Endothelial cell of umbilical vein (primary cell): ENCODE measurements at regions not wholly inside any gene's neighbourhood (a gene's known extent, or its start where the extent isn't known, plus 50 kb on each side); places are given as distances from the start of the nearest gene placed in this dataset.

Source experiments
- BruUV-seq: library from RNA; stranded (reverse); fragments of 400-500 nt; replicated peaks from 2 replicates; lab custom pipeline; 2021; lab: Mats Ljungman, UMichigan
- CTCF ChIA-PET: fragments of 300-600, 350-600 bp; sonication (Branson Sonifier 250); formaldehyde crosslinking; loops from one replicate; lab custom pipeline; 2021; ENCODE audit warnings: antibody characterized with exemption, inconsistent platforms; lab: Charles Lee
- POLR2A ChIA-PET: fragments of 300-600, 350-600 bp; sonication (Branson Sonifier 250); formaldehyde crosslinking; loops from one replicate; lab custom pipeline; 2021; ENCODE audit warnings: antibody characterized with exemption, inconsistent platforms; lab: Charles Lee
- DNase-seq: peaks from one replicate; pipeline ENCODE4 v3.0.0-alpha.2; 2011; ENCODE audit warnings: low read depth, low spot score
- FAIRE-seq: peaks from 2 replicates; lab custom pipeline; 2011; peaks lifted over from hg19 to GRCh38; lab: Jason Lieb, UNC
- H2AFZ ChIP-seq: 2 replicates; pipeline ENCODE4 v1.6.0; 2012; ENCODE audit warnings: low read depth, low read length, control low read depth, inconsistent platforms
- H3K27ac ChIP-seq: 2 replicates; pipeline ENCODE4 v1.5.1; 2011; ENCODE audit warnings: low read depth, mild to moderate bottlenecking, control low read depth, low read length, moderate library complexity; ENCODE audit not compliant: insufficient read depth
- H3K27me3 ChIP-seq, 2 experiments: 2 replicates each; pipeline versions ENCODE4 v1.6.0 to v1.6.1; 2011; ENCODE audit warnings: low read length in 2 of 2, mixed read lengths in 1 of 2; ENCODE audit not compliant: control insufficient read depth in 2 of 2, insufficient read depth in 2 of 2
- H3K36me3 ChIP-seq, 2 experiments: 2 replicates in 1 of 2; 3 replicates in 1 of 2; pipeline ENCODE4 v1.5.1; 2011; ENCODE audit warnings: low read length in 2 of 2, mild to moderate bottlenecking in 1 of 2, moderate library complexity in 1 of 2; ENCODE audit not compliant: control insufficient read depth in 2 of 2, insufficient read depth in 2 of 2; ENCODE audit errors: extremely low read depth in 1 of 2
- H3K4me1 ChIP-seq: 3 replicates; pipeline ENCODE4 v1.5.1; 2011; ENCODE audit warnings: mild to moderate bottlenecking, low read length; ENCODE audit not compliant: control insufficient read depth, insufficient read depth; ENCODE audit errors: extremely low read depth
- H3K4me2 ChIP-seq: 2 replicates; pipeline ENCODE4 v1.6.1; 2011; ENCODE audit warnings: low read length, control low read depth, mixed read lengths; ENCODE audit not compliant: insufficient read depth
- H3K4me3 ChIP-seq, 3 experiments: fragments of 200-600 bp in 1 of 3; sonication (generic), shearing (Covaris generic) in 1 of 3; replicated peaks in 1 of 3; 2 replicates each; pipeline ENCODE4 v1.5.1; 2011 to 2016; ENCODE audit warnings: control low read depth in 3 of 3, low read length in 3 of 3, mild to moderate bottlenecking in 2 of 3, inconsistent platforms in 1 of 3, low read depth in 1 of 3, moderate library complexity in 1 of 3; ENCODE audit not compliant: insufficient read depth in 1 of 3
- H3K79me2 ChIP-seq: 2 replicates; pipeline ENCODE4 v1.6.0; 2012; ENCODE audit warnings: low read length, inconsistent platforms; ENCODE audit not compliant: control insufficient read depth, insufficient read depth
- H3K9ac ChIP-seq: replicated peaks from 2 replicates; pipeline ENCODE3; 2011; ENCODE audit warnings: low read length, control low read depth; ENCODE audit not compliant: insufficient read depth; ENCODE audit errors: extremely low read depth
- H3K9me1 ChIP-seq: replicated peaks from 3 replicates; pipeline ENCODE4 v1.6.0; 2011; ENCODE audit warnings: mild to moderate bottlenecking, low read length; ENCODE audit not compliant: control insufficient read depth, insufficient read depth; ENCODE audit errors: extremely low read depth
- H3K9me3 ChIP-seq: replicated peaks from 2 replicates; pipeline ENCODE4 v1.5.1; 2012; ENCODE audit warnings: low read length, inconsistent platforms; ENCODE audit not compliant: control insufficient read depth, insufficient read depth
- H4K20me1 ChIP-seq: replicated peaks from 2 replicates; pipeline ENCODE3; 2011; ENCODE audit warnings: mild to moderate bottlenecking, low read length; ENCODE audit not compliant: control insufficient read depth, insufficient read depth; ENCODE audit errors: extremely low read depth
- EZH2 ChIP-seq: IDR thresholded peaks from 2 replicates; pipeline ENCODE4 v1.6.1; 2012; ENCODE audit warnings: borderline replicate concordance, low read depth, mild to moderate bottlenecking, moderate library complexity, low read length, inconsistent platforms; ENCODE audit not compliant: severe bottlenecking
- FOS ChIP-seq: IDR thresholded peaks from 2 replicates; pipeline ENCODE4 v1.6.1; 2011; ENCODE audit warnings: mild to moderate bottlenecking, low read length, moderate library complexity, borderline replicate concordance; ENCODE audit not compliant: insufficient read depth
- GATA2 ChIP-seq: IDR thresholded peaks from 2 replicates; pipeline ENCODE4 v1.7.0; 2011; ENCODE audit warnings: low read depth, mild to moderate bottlenecking, moderate library complexity, mixed read lengths, low read length; ENCODE audit not compliant: insufficient read length, insufficient read depth
- JUN ChIP-seq: IDR thresholded peaks from 2 replicates; pipeline ENCODE4 v1.6.1; 2011; ENCODE audit warnings: borderline replicate concordance, low read depth; ENCODE audit not compliant: insufficient read length, insufficient read depth
- MYC ChIP-seq: IDR thresholded peaks from one replicate; pipeline ENCODE4 v1.6.1; 2011; ENCODE audit warnings: mild to moderate bottlenecking, low read depth, low read length
- POLR2A ChIP-seq: IDR thresholded peaks from 2 replicates; pipeline ENCODE4 v1.6.1; 2012; ENCODE audit warnings: low read depth, mild to moderate bottlenecking, control low read depth, low read length
- POLR2AphosphoS5 ChIP-seq: IDR thresholded peaks from 2 replicates; pipeline ENCODE4 v1.6.1; 2012; ENCODE audit warnings: low read depth, mild to moderate bottlenecking, control low read depth, low read length, moderate library complexity; ENCODE audit not compliant: insufficient read depth
- dilution Hi-C: fragments of 300-500 bp; cut with MboI; formaldehyde crosslinking; loops from one replicate; pipeline ENCODE4 v1.15.0; 2019; ENCODE audit warnings: low sequenced_read_pairs; ENCODE audit not compliant: extremely low pct_ligation_motif_present
- intact Hi-C: fragments of 100-400 bp; cut with micrococcal nuclease; formaldehyde crosslinking; loops from one replicate; pipeline ENCODE4 v1.10.0; 2022
- TF ChIP-seq, protein P1 (sequence below), 2 donors: IDR thresholded peaks; 1 replicate in 1 of 2; 2 replicates in 1 of 2; pipeline ENCODE4 v1.5.1; 2011; ENCODE audit warnings: low read length in 2 of 2, mild to moderate bottlenecking in 2 of 2, moderate library complexity in 2 of 2, control low read depth in 1 of 2, inconsistent platforms in 1 of 2, low read depth in 1 of 2; ENCODE audit not compliant: insufficient read depth in 1 of 2; ENCODE audit errors: extremely low read depth in 1 of 2
- TF ChIP-seq, protein P2 (sequence below): IDR thresholded peaks from 2 replicates; pipeline ENCODE4 v1.6.1; 2011; ENCODE audit not compliant: insufficient read depth, insufficient read length

DNA sequence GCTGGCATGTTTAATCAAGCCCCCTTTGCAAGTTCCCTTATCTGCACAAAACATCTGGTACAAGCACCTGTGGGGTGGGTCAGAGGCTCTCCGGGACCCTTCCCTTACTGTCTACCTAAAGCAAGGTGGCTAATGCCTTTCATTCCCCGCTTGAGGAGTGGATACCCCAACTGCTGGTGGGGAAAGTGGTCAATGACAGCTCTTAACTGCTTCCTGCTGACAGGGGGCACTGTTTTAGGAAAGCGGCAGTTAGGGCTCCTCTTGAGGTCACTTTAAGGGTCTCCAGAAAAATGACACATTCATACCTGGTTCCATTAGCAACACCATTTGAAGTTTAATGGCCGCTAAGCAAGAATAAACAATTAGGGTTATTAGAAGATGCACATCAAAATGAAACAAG is 761.8 kb upstream of the PHF14 start:
- Histone ChIP-seq H3K9me3 (no peaks in the 10 kb centered on the region), H3K4me3 (no peak overlapping the region), H2AFZ (no peak overlapping the region), H3K79me2 (no peaks in the 10 kb centered on the region), H3K36me3 (no peaks in the 10 kb centered on the region), H4K20me1 (no peaks in the 10 kb centered on the region), H3K4me1 (no peaks in the 10 kb centered on the region), H3K4me2 (no peak overlapping the region), H3K27ac (no peak overlapping the region), H3K27me3 (no peaks in the 10 kb centered on the region), H3K9me1 (no peaks in the 10 kb centered on the region), H3K9ac (no peak overlapping the region)
- intact Hi-C loops = no loop called here
- no TSS peak for BruUV-seq
- no peak for DNase-seq
- dilution Hi-C loops = no loop called here
- no peak for FAIRE-seq
- TF ChIP-seq JUN (no peak), POLR2A (no peak), GATA2 (no peak), MYC (no peak), POLR2AphosphoS5 (no peak), EZH2 (no peak), FOS (no peak)
- TF ChIP-seq, protein P1, sequence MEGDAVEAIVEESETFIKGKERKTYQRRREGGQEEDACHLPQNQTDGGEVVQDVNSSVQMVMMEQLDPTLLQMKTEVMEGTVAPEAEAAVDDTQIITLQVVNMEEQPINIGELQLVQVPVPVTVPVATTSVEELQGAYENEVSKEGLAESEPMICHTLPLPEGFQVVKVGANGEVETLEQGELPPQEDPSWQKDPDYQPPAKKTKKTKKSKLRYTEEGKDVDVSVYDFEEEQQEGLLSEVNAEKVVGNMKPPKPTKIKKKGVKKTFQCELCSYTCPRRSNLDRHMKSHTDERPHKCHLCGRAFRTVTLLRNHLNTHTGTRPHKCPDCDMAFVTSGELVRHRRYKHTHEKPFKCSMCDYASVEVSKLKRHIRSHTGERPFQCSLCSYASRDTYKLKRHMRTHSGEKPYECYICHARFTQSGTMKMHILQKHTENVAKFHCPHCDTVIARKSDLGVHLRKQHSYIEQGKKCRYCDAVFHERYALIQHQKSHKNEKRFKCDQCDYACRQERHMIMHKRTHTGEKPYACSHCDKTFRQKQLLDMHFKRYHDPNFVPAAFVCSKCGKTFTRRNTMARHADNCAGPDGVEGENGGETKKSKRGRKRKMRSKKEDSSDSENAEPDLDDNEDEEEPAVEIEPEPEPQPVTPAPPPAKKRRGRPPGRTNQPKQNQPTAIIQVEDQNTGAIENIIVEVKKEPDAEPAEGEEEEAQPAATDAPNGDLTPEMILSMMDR (IDR thresholded peaks at IDR 0.05; ENCODE audit: extremely low read depth in 1 of 2, insufficient read depth in 1 of 2, low read depth in 1 of 2, low read length in 2 of 2) = no peak
- TF ChIP-seq, protein P2, sequence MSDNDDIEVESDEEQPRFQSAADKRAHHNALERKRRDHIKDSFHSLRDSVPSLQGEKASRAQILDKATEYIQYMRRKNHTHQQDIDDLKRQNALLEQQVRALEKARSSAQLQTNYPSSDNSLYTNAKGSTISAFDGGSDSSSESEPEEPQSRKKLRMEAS = no peak
- ChIA-PET POLR2A (no interaction called here), CTCF (interaction anchor here (1.2 kb wide), 1 partner anchor 9 kb away, joined by 3 read pairs; no protein-coding TSS in a partner anchor)
